ENCODE measurements at regions not wholly inside any gene's neighbourhood (a gene's known extent, or its start where the extent isn't known, plus 50 kb on each side); places are given as distances from the start of the nearest gene placed in this dataset.

DNA sequence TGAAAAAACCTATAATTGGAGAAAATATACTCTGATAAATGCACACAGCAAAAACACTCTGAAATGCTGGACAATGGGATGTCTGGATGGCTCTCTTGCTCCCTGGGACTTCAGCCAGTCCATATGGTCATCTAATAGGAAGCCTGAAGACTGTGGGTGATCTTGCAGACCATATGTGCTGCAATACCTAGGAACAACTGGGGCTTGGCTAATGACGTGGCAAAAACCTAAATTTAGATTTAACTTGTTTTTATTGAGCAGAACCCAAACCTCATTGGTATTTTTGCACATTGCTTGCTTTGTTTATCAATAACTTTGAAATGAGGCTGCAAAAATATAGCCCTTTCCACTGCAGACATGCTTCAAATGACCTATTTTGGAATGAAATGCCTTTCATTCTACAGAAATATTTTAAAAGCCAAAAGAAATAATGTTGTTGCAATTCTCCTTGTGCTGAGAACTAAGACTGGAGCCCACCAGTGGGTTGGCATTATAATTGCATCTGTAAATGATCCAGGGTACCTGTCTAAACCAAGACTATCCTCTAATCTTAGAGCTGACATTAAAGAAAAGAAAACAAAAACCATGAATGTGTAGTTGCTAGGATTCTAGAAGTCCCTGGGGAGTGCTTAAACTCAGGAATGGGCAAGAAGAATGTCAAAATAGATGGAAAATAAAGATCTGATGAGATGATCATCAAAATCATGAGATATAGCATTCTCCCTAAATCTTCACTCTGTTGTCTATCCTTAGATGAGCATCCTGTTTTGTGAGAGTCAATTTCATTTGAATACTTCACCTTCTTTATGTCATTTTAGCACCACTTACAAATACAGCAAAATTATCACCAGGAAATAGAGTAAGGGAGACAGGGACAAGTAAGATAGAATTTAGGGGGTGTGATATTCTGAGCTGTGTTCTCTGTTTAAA lies 152.1 kb upstream of the RIMS1 start:
- TF ChIP-seq, protein P1, sequence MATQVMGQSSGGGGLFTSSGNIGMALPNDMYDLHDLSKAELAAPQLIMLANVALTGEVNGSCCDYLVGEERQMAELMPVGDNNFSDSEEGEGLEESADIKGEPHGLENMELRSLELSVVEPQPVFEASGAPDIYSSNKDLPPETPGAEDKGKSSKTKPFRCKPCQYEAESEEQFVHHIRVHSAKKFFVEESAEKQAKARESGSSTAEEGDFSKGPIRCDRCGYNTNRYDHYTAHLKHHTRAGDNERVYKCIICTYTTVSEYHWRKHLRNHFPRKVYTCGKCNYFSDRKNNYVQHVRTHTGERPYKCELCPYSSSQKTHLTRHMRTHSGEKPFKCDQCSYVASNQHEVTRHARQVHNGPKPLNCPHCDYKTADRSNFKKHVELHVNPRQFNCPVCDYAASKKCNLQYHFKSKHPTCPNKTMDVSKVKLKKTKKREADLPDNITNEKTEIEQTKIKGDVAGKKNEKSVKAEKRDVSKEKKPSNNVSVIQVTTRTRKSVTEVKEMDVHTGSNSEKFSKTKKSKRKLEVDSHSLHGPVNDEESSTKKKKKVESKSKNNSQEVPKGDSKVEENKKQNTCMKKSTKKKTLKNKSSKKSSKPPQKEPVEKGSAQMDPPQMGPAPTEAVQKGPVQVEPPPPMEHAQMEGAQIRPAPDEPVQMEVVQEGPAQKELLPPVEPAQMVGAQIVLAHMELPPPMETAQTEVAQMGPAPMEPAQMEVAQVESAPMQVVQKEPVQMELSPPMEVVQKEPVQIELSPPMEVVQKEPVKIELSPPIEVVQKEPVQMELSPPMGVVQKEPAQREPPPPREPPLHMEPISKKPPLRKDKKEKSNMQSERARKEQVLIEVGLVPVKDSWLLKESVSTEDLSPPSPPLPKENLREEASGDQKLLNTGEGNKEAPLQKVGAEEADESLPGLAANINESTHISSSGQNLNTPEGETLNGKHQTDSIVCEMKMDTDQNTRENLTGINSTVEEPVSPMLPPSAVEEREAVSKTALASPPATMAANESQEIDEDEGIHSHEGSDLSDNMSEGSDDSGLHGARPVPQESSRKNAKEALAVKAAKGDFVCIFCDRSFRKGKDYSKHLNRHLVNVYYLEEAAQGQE (IDR thresholded peaks at IDR 0.05; ENCODE audit: insufficient read depth in 1 of 2, low read depth in 2 of 2, low read length in 2 of 2) = no peak
- TF ChIP-seq TAF1 (IDR thresholded peaks at IDR 0.05; ENCODE audit: borderline replicate concordance, insufficient read depth, low read length) = no peak
- TF ChIP-seq POLR2AphosphoS5 (IDR thresholded peaks at IDR 0.05; ENCODE audit: low read depth, low read length) = no peak
- TF ChIP-seq FOXP2 (optimal IDR thresholded peaks at IDR 0.05; ENCODE audit: borderline replicate concordance, extremely low read depth, extremely low read length, insufficient read depth) = no peak
- no peak for TF ChIP-seq SIN3A (IDR thresholded peaks at IDR 0.05; ENCODE audit: borderline replicate concordance, insufficient read depth, low read length)

DNA sequence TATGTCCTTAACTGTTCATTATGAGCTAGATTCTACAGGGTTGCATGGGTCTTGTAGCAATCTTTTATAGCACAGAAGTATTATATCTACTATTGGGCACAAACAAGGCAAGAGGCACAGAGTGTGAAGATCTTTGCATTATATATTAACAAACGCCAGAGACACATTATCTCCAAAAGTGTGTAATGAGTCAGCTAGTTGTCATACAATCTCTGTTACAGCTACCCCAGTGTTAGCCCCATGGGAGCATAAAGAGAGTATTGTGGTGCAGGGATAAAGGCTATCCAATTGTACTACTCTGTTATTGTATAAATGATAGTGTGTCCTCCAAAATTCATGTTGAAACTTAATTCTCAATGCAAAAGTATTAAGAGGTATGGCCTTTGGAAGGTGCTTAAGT lies 148.4 kb upstream of the RIMS1 start:
- TF ChIP-seq SIN3A (IDR thresholded peaks at IDR 0.05; ENCODE audit: borderline replicate concordance, insufficient read depth, low read length) = no peak
- TF ChIP-seq FOXP2 (optimal IDR thresholded peaks at IDR 0.05; ENCODE audit: borderline replicate concordance, extremely low read depth, extremely low read length, insufficient read depth) = no peak
- TF ChIP-seq, protein P1 (IDR thresholded peaks at IDR 0.05; ENCODE audit: insufficient read depth in 1 of 2, low read depth in 2 of 2, low read length in 2 of 2) = no peak
- TF ChIP-seq TAF1 (IDR thresholded peaks at IDR 0.05; ENCODE audit: borderline replicate concordance, insufficient read depth, low read length) = no peak
- TF ChIP-seq POLR2AphosphoS5 (IDR thresholded peaks at IDR 0.05; ENCODE audit: low read depth, low read length) = no peak

DNA sequence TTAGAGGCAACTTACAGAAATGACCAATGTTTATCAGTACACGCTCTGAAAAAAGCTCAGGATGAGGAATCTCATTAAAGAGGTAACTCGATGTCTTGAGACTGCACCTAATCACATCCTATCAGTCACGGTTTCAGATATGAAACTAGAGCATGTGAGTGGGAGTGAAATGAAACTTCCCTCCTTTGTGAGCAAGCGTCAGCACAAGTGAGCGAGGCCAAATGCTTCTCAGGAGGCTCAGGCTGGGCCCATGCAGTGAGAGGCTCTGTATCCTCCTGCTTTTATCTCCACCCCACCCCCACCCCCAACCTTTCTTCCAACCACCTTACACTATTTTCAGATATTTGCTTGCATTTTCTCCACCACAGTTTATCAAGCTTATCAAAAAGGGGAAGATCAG lies 140.8 kb upstream of the RIMS1 start:
- TF ChIP-seq SIN3A (IDR thresholded peaks at IDR 0.05; ENCODE audit: borderline replicate concordance, insufficient read depth, low read length) (no peak), TAF1 (IDR thresholded peaks at IDR 0.05; ENCODE audit: borderline replicate concordance, insufficient read depth, low read length) (no peak), FOXP2 (optimal IDR thresholded peaks at IDR 0.05; ENCODE audit: borderline replicate concordance, extremely low read depth, extremely low read length, insufficient read depth) (no peak), POLR2AphosphoS5 (IDR thresholded peaks at IDR 0.05; ENCODE audit: low read depth, low read length) (no peak)
- TF ChIP-seq, protein P1 (IDR thresholded peaks at IDR 0.05; ENCODE audit: insufficient read depth in 1 of 2, low read depth in 2 of 2, low read length in 2 of 2) = no peak

DNA sequence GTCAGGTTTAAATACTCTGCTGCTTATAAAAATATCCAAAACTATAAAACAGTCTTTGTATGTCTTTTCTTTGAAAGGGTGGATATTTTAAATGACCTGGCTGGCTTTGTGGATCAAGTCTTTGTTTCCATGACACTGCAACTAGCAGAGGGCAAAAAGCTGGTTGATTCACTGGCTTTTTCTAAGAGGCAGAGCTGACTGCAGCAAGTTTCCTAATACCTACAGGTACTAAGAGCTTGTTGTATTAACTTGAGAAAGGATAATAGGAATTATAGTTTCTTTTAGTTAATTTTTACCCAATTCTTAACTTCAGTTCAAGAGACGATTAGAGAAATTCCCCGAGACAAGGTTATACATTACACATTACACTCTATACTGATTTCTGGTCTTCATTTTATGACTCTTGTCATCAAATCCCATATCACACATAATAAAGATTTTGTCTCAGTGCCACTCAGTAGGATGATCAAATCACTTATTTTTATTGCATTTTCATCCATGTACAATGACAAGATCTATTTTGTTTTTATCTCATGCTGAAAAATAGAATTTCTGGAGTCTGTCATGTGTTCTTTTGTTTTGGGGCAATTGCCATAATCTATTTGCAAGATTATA lies 120.1 kb upstream of the RIMS1 start:
- TF ChIP-seq FOXP2 (optimal IDR thresholded peaks at IDR 0.05; ENCODE audit: borderline replicate concordance, extremely low read depth, extremely low read length, insufficient read depth) (no peak), TAF1 (IDR thresholded peaks at IDR 0.05; ENCODE audit: borderline replicate concordance, insufficient read depth, low read length) (no peak), SIN3A (IDR thresholded peaks at IDR 0.05; ENCODE audit: borderline replicate concordance, insufficient read depth, low read length) (no peak), POLR2AphosphoS5 (IDR thresholded peaks at IDR 0.05; ENCODE audit: low read depth, low read length) (no peak)
- TF ChIP-seq, protein P1 (IDR thresholded peaks at IDR 0.05; ENCODE audit: insufficient read depth in 1 of 2, low read depth in 2 of 2, low read length in 2 of 2) = no peak

All from PFSK-1 (cell line).